ENCODE measurements at regions not wholly inside any gene's neighbourhood (a gene's known extent, or its start where the extent isn't known, plus 50 kb on each side); places are given as distances from the start of the nearest gene placed in this dataset.

- no peak for TF ChIP-seq CTCF (IDR thresholded peaks at IDR 0.05; ENCODE audit: low read depth, low read length, missing control alignments)
- DNase-seq (ENCODE audit: extremely low read depth, low read depth): no peak
- H3K4me3 ChIP-seq (replicated peaks; ENCODE audit: low read depth, low read length): no peak overlapping the region
These were observed 742.6 kb upstream of the HS6ST1 start for GRCh38 chr2:129061069-129061768.

GRCh38 chr2:129061769-129062121, 743.1 kb upstream of the HS6ST1 start:
- no peak for TF ChIP-seq CTCF (IDR thresholded peaks at IDR 0.05; ENCODE audit: low read depth, low read length, missing control alignments)
- no peak for DNase-seq (ENCODE audit: extremely low read depth, low read depth)
- no peak overlapping the region for H3K4me3 ChIP-seq (replicated peaks; ENCODE audit: low read depth, low read length)

GRCh38 chr2:129062146-129062912, 743.7 kb upstream of the HS6ST1 start:
- H3K4me3 ChIP-seq (replicated peaks; ENCODE audit: low read depth, low read length): no peak overlapping the region
- DNase-seq (ENCODE audit: extremely low read depth, low read depth): no peak
- no peak for TF ChIP-seq CTCF (IDR thresholded peaks at IDR 0.05; ENCODE audit: low read depth, low read length, missing control alignments)

GRCh38 chr2:129067070-129067469, 748.4 kb upstream of the HS6ST1 start:
- TF ChIP-seq CTCF (IDR thresholded peaks at IDR 0.05; ENCODE audit: low read depth, low read length, missing control alignments): no peak
- DNase-seq (ENCODE audit: extremely low read depth, low read depth): no peak

GRCh38 chr2:129067953-129068352, 749.3 kb upstream of the HS6ST1 start:
- DNase-seq (ENCODE audit: extremely low read depth, low read depth): no peak
- H3K4me3 ChIP-seq (replicated peaks; ENCODE audit: low read depth, low read length): no peak overlapping the region
- TF ChIP-seq CTCF (IDR thresholded peaks at IDR 0.05; ENCODE audit: low read depth, low read length, missing control alignments): no peak

More at GRCh38 chr2:129067070-129067469, 748.4 kb upstream of the HS6ST1 start:
- no peak overlapping the region for H3K4me3 ChIP-seq (replicated peaks; ENCODE audit: low read depth, low read length)

GRCh38 chr2:129068543-129068942, 749.9 kb upstream of the HS6ST1 start:
- no peak for TF ChIP-seq CTCF (IDR thresholded peaks at IDR 0.05; ENCODE audit: low read depth, low read length, missing control alignments)
- DNase-seq (ENCODE audit: extremely low read depth, low read depth): no peak
- no peak overlapping the region for H3K4me3 ChIP-seq (replicated peaks; ENCODE audit: low read depth, low read length)
